Osteocyte (in vitro differentiated cells): ENCODE measurements at regions not wholly inside any gene's neighbourhood (a gene's known extent, or its start where the extent isn't known, plus 50 kb on each side); places are given as distances from the start of the nearest gene placed in this dataset.

Experiments
- DNase-seq: peaks from one replicate; pipeline ENCODE4 v3.0.0; 2021; ENCODE audit warnings: mixed read lengths; ENCODE audit not compliant: unreplicated experiment; ENCODE audit errors: extremely low spot score
- H3K27ac Mint-ChIP-seq: one replicate; pipeline ENCODE4 v1.8.0; 2021; ENCODE audit warnings: mild to moderate bottlenecking, mixed read lengths; ENCODE audit not compliant: unreplicated experiment
- H3K27me3 Mint-ChIP-seq: one replicate; pipeline ENCODE4 v1.8.0; 2021; ENCODE audit warnings: mixed read lengths; ENCODE audit not compliant: unreplicated experiment
- H3K36me3 Mint-ChIP-seq: one replicate; pipeline ENCODE4 v1.8.0; 2021; ENCODE audit warnings: mixed read lengths; ENCODE audit not compliant: unreplicated experiment
- H3K4me1 Mint-ChIP-seq: one replicate; pipeline ENCODE4 v1.8.0; 2021; ENCODE audit warnings: mixed read lengths; ENCODE audit not compliant: unreplicated experiment
- H3K4me3 Mint-ChIP-seq: one replicate; pipeline ENCODE4 v1.8.0; 2021; ENCODE audit warnings: mild to moderate bottlenecking, moderate library complexity, mixed read lengths; ENCODE audit not compliant: unreplicated experiment
- H3K9me3 Mint-ChIP-seq: one replicate; pipeline ENCODE4 v1.8.0; 2021; ENCODE audit warnings: mixed read lengths; ENCODE audit not compliant: unreplicated experiment
- CTCF ChIP-seq: fragments of 200-600 bp; sonication (generic); IDR thresholded peaks from 2 replicates; pipeline ENCODE4 v1.5.0; 2021; ENCODE audit warnings: antibody characterized with exemption, mild to moderate bottlenecking, moderate library complexity

DNA sequence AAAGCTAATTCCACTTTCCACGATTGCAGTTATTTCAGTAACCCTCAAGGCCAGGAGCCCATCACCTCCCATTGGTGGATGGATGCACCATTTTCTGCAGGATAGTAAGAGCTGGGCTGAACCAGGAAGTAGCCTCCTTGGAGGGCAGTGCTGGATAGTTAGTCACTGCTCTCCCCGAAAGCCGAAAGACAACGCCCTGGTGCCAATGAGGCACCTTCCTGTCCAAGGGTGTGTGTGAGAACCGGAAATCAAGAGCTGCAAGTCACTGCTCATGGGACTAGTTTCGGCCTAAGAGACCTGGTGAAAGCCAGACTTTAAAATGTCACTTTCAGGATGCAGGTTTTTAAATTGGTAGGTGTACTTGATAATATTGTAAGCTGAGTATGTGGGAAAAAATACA, 203.8 kb upstream of the HS3ST1 start:
- no peak for DNase-seq
- peaks cover 3% of the 10 kb centered on the region for H3K27me3 Mint-ChIP-seq
- TF ChIP-seq CTCF, result no peak
- H3K36me3 Mint-ChIP-seq, result no peaks in the 10 kb centered on the region
- peaks cover 7% of the 10 kb centered on the region for H3K9me3 Mint-ChIP-seq
- H3K4me3 Mint-ChIP-seq, result no peak overlapping the region
- no peaks in the 10 kb centered on the region for H3K4me1 Mint-ChIP-seq
- no peak overlapping the region for H3K27ac Mint-ChIP-seq

GRCh38 chr4:11632025-11632424, 203.3 kb upstream of the HS3ST1 start:
- no peak for TF ChIP-seq CTCF
- H3K9me3 Mint-ChIP-seq, result peaks cover 7% of the 10 kb centered on the region
- no peaks in the 10 kb centered on the region for H3K4me1 Mint-ChIP-seq
- no peak overlapping the region for H3K27ac Mint-ChIP-seq
- H3K27me3 Mint-ChIP-seq, result peaks cover 3% of the 10 kb centered on the region
- no peaks in the 10 kb centered on the region for H3K36me3 Mint-ChIP-seq
- DNase-seq, result no peak
- no peak overlapping the region for H3K4me3 Mint-ChIP-seq

DNA sequence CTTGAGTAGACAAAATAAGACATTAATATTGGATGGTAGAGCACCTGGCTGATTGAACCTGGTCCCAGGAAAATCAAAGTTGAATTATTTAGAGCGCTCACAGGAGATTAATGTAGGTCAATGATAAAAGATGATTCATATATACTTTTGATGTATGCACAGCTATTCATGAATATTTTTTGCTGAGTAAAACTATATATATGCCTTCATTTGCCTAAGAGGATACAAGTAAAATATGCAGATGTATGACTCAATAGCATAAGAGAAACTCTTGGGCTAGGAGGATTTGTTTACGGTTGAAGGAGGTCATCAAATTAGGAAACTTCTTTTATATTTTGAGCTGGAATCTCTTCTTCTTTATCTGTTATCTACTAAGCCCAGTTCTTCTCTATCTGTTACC, 202.7 kb upstream of the HS3ST1 start:
- no peak for DNase-seq
- H3K36me3 Mint-ChIP-seq, result no peaks in the 10 kb centered on the region
- H3K9me3 Mint-ChIP-seq, result peaks cover 7% of the 10 kb centered on the region
- peaks cover 3% of the 10 kb centered on the region for H3K27me3 Mint-ChIP-seq
- no peak overlapping the region for H3K4me3 Mint-ChIP-seq
- H3K4me1 Mint-ChIP-seq, result no peaks in the 10 kb centered on the region
- H3K27ac Mint-ChIP-seq, result no peak overlapping the region
- TF ChIP-seq CTCF, result no peak

- Mint-ChIP-seq H3K4me3 (no peak overlapping the region), H3K36me3 (no peaks in the 10 kb centered on the region), H3K27ac (no peak overlapping the region), H3K9me3 (peaks cover 7% of the 10 kb centered on the region), H3K27me3 (peaks cover 8% of the 10 kb centered on the region), H3K4me1 (no peaks in the 10 kb centered on the region)
- no peak for TF ChIP-seq CTCF
- DNase-seq, result no peak
Observed at GRCh38 chr4:11628093-11628725, 199.5 kb upstream of the HS3ST1 start.

GRCh38 chr4:11626066-11626465, 197.4 kb upstream of the HS3ST1 start:
- no peaks in the 10 kb centered on the region for H3K4me1 Mint-ChIP-seq
- peaks cover 8% of the 10 kb centered on the region for H3K27me3 Mint-ChIP-seq
- no peak for TF ChIP-seq CTCF
- DNase-seq, result no peak
- no peak overlapping the region for H3K27ac Mint-ChIP-seq
- H3K9me3 Mint-ChIP-seq, result peaks cover 7% of the 10 kb centered on the region
- H3K4me3 Mint-ChIP-seq, result no peak overlapping the region
- no peaks in the 10 kb centered on the region for H3K36me3 Mint-ChIP-seq
